ENCODE measurements at regions not wholly inside any gene's neighbourhood (a gene's known extent, or its start where the extent isn't known, plus 50 kb on each side); places are given as distances from the start of the nearest gene placed in this dataset.

DNA sequence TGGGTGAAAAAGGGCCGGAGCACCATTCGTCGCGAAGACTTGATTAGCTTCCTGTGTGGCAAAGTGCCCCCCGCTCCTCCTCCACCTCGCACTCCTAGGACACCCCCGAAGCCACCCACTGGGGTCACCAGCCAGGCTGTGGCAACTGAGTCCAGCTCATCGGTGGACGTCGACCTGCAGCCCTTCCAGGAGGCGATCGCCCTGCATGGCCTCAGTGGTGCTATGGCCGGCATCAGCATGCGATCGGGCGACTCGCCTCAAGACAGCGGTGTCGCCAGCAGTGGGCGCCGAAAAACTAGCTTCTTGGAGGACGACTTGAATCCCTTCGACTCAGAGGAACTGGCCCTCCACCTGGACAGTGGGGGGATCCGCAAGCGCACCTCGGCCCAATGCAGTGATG, 126.8 kb upstream of the CXorf66 start:
- TF ChIP-seq, protein P1, sequence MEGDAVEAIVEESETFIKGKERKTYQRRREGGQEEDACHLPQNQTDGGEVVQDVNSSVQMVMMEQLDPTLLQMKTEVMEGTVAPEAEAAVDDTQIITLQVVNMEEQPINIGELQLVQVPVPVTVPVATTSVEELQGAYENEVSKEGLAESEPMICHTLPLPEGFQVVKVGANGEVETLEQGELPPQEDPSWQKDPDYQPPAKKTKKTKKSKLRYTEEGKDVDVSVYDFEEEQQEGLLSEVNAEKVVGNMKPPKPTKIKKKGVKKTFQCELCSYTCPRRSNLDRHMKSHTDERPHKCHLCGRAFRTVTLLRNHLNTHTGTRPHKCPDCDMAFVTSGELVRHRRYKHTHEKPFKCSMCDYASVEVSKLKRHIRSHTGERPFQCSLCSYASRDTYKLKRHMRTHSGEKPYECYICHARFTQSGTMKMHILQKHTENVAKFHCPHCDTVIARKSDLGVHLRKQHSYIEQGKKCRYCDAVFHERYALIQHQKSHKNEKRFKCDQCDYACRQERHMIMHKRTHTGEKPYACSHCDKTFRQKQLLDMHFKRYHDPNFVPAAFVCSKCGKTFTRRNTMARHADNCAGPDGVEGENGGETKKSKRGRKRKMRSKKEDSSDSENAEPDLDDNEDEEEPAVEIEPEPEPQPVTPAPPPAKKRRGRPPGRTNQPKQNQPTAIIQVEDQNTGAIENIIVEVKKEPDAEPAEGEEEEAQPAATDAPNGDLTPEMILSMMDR (IDR thresholded peaks at IDR 0.05; ENCODE audit: low read length) = no peak
- no peak for TF ChIP-seq EZH2 (IDR thresholded peaks at IDR 0.05; ENCODE audit: borderline replicate concordance, low read length)
